Activated CD4-positive, CD25-positive, alpha-beta regulatory T cell (primary cell): ENCODE measurements at regions not wholly inside any gene's neighbourhood (a gene's known extent, or its start where the extent isn't known, plus 50 kb on each side); places are given as distances from the start of the nearest gene placed in this dataset.
"Not testable (repeated sequence)": the region's sequence is repeated elsewhere in the genome, so short reads cannot be mapped to it uniquely, and the experiment has no call there.

Experiments used
- DNase-seq, 4 experiments: peaks; one replicate each; lab custom pipeline; 2025; lab: John Stamatoyannopoulos, UW

GRCh38 chr16:52309446-52310416 is 237.2 kb downstream of the TOX3 start:
- DNase-seq, result no peak

- no peak for DNase-seq
Observed at GRCh38 chr16:52308051-52308450, 238.9 kb downstream of the TOX3 start.

- DNase-seq, result no peak
Observed at GRCh38 chr16:52301026-52301425, 245.9 kb downstream of the TOX3 start.

- no peak for DNase-seq
Observed at GRCh38 chr16:52298769-52299168, 248.2 kb downstream of the TOX3 start.

- DNase-seq, result not testable (repeated sequence)
Observed at GRCh38 chr16:52296706-52297315, 250.1 kb downstream of the TOX3 start.

- no peak for DNase-seq
Observed at GRCh38 chr16:52296076-52296475, 250.9 kb downstream of the TOX3 start.

- DNase-seq, result no peak
Observed at GRCh38 chr16:52294660-52295059, 252.3 kb downstream of the TOX3 start.

GRCh38 chr16:52293204-52293603 is 253.7 kb downstream of the TOX3 start:
- no peak for DNase-seq

GRCh38 chr16:52283584-52284375 is 263.2 kb downstream of the TOX3 start:
- DNase-seq, result no peak

GRCh38 chr16:52283018-52283417 is 263.9 kb downstream of the TOX3 start:
- DNase-seq, result no peak

GRCh38 chr16:52280086-52280485 is 266.9 kb downstream of the TOX3 start:
- no peak for DNase-seq

GRCh38 chr16:52271088-52271750 is 275.7 kb downstream of the TOX3 start:
- no peak for DNase-seq

- DNase-seq, result no peak
Observed at GRCh38 chr16:52265446-52265861, 281.5 kb downstream of the TOX3 start.

- no peak for DNase-seq
Observed at GRCh38 chr16:52257534-52257933, 289.4 kb downstream of the TOX3 start.

GRCh38 chr16:52256310-52257078 is 290.4 kb downstream of the TOX3 start:
- no peak for DNase-seq

- DNase-seq, result no peak
Observed at GRCh38 chr16:52254746-52255145, 292.2 kb downstream of the TOX3 start.

- DNase-seq, result no peak
Observed at GRCh38 chr16:52252680-52253079, 294.3 kb downstream of the TOX3 start.

GRCh38 chr16:52251495-52251894 is 295.4 kb downstream of the TOX3 start:
- no peak for DNase-seq

- DNase-seq, result no peak
Observed at GRCh38 chr16:52247737-52248136, 299.2 kb downstream of the TOX3 start.

- no peak for DNase-seq
Observed at GRCh38 chr16:52238710-52239109, 308.2 kb downstream of the TOX3 start.

- DNase-seq, result no peak
Observed at GRCh38 chr16:52237823-52238222, 309.1 kb downstream of the TOX3 start.
